ENCODE measurements at regions not wholly inside any gene's neighbourhood (a gene's known extent, or its start where the extent isn't known, plus 50 kb on each side); places are given as distances from the start of the nearest gene placed in this dataset.

GRCh38 chr3:16818945-16819344 is 65.8 kb upstream of the PLCL2 start:
- no peak overlapping the region for H3K4me3 ChIP-seq (ENCODE audit: low read depth, low read length)
- DNase-seq (ENCODE audit: low read depth), result no peak
- TF ChIP-seq CTCF (IDR thresholded peaks at IDR 0.05; ENCODE audit: insufficient read depth, low read length), result no peak

- no peak for TF ChIP-seq CTCF (IDR thresholded peaks at IDR 0.05; ENCODE audit: insufficient read depth, low read length)
- no peak overlapping the region for H3K4me3 ChIP-seq (ENCODE audit: low read depth, low read length)
These were observed 64.3 kb upstream of the PLCL2 start for GRCh38 chr3:16820485-16820884.

GRCh38 chr3:16821053-16821452 is 63.7 kb upstream of the PLCL2 start:
- no peak for DNase-seq (ENCODE audit: low read depth)
- no peak overlapping the region for H3K4me3 ChIP-seq (ENCODE audit: low read depth, low read length)
- TF ChIP-seq CTCF (IDR thresholded peaks at IDR 0.05; ENCODE audit: insufficient read depth, low read length), result no peak

More at GRCh38 chr3:16820485-16820884, 64.3 kb upstream of the PLCL2 start:
- DNase-seq (ENCODE audit: low read depth), result no peak

GRCh38 chr3:16824081-16824696 is 60.6 kb upstream of the PLCL2 start:
- DNase-seq (ENCODE audit: low read depth), result no peak
- no peak for TF ChIP-seq CTCF (IDR thresholded peaks at IDR 0.05; ENCODE audit: insufficient read depth, low read length)
- no peak overlapping the region for H3K4me3 ChIP-seq (ENCODE audit: low read depth, low read length)

- no peak for TF ChIP-seq CTCF (IDR thresholded peaks at IDR 0.05; ENCODE audit: insufficient read depth, low read length)
- peak; percentile 35 for DNase-seq (ENCODE audit: low read depth)
These were observed 59.0 kb upstream of the PLCL2 start for GRCh38 chr3:16825617-16826204.

GRCh38 chr3:16828815-16829214 is 55.9 kb upstream of the PLCL2 start:
- DNase-seq (ENCODE audit: low read depth), result peak; percentile 59
- peak; percentile 43 for TF ChIP-seq CTCF (IDR thresholded peaks at IDR 0.05; ENCODE audit: insufficient read depth, low read length)
- no peak overlapping the region for H3K4me3 ChIP-seq (ENCODE audit: low read depth, low read length)

More at GRCh38 chr3:16825617-16826204, 59.0 kb upstream of the PLCL2 start:
- no peak overlapping the region for H3K4me3 ChIP-seq (ENCODE audit: low read depth, low read length)

Data from fibroblast of the aortic adventitia (primary cell).